Gastrocnemius medialis (tissue), 4 donors: ENCODE measurements at regions not wholly inside any gene's neighbourhood (a gene's known extent, or its start where the extent isn't known, plus 50 kb on each side); places are given as distances from the start of the nearest gene placed in this dataset.

Source experiments
- POLR2A ChIP-seq, 2 donors: fragments of 450-650 bp; IDR thresholded peaks; one replicate each; pipeline ENCODE4 v1.6.1; 2017; ENCODE audit warnings: antibody characterized with exemption in 2 of 2, mild to moderate bottlenecking in 2 of 2, moderate library complexity in 2 of 2
- TF ChIP-seq, protein P1 (sequence below), 5 experiments: fragments of 450-650 bp in 3 of 5; fragments of 200-600 bp in 2 of 5; sonication (generic) in 2 of 5; IDR thresholded peaks in 4 of 5; conservative IDR thresholded peaks in 1 of 5; 1 replicate in 4 of 5; 2 replicates in 1 of 5; pipeline ENCODE4 v1.5.1; 2016 to 2019; ENCODE audit warnings: antibody characterized with exemption in 5 of 5, mild to moderate bottlenecking in 3 of 5, moderate library complexity in 3 of 5

DNA sequence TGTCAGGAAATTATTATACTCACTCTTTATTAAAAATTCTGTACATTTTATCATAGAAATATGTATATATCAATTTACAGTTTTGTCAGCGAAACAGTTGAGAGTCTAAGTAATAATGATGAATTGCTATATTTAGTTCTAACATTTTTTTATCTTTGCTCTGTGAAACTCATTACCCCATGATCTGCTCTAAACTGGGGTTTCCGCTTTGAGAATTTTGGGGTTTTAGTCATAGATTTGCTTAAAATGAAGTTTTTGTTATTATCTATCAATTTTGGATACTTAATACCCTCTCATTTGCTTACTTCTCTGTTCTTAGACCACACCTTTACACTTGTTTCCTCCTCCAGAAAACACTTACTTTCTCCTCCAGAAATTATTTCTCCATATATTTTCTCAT, 333.8 kb upstream of the MPDZ start:
- TF ChIP-seq, protein P1, sequence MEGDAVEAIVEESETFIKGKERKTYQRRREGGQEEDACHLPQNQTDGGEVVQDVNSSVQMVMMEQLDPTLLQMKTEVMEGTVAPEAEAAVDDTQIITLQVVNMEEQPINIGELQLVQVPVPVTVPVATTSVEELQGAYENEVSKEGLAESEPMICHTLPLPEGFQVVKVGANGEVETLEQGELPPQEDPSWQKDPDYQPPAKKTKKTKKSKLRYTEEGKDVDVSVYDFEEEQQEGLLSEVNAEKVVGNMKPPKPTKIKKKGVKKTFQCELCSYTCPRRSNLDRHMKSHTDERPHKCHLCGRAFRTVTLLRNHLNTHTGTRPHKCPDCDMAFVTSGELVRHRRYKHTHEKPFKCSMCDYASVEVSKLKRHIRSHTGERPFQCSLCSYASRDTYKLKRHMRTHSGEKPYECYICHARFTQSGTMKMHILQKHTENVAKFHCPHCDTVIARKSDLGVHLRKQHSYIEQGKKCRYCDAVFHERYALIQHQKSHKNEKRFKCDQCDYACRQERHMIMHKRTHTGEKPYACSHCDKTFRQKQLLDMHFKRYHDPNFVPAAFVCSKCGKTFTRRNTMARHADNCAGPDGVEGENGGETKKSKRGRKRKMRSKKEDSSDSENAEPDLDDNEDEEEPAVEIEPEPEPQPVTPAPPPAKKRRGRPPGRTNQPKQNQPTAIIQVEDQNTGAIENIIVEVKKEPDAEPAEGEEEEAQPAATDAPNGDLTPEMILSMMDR (IDR thresholded peaks at IDR 0.05 in 4 of 5, conservative IDR thresholded peaks at IDR 0.05 in 1 of 5) = no peak
- TF ChIP-seq POLR2A (IDR thresholded peaks at IDR 0.05) = no peak
